HCT116 (cell line): ENCODE measurements at regions not wholly inside any gene's neighbourhood (a gene's known extent, or its start where the extent isn't known, plus 50 kb on each side); places are given as distances from the start of the nearest gene placed in this dataset.

ENCODE experiments used
- ATAC-seq: fragments of 200-7000 bp; cut with Tn5 transposase; 2 replicates; pipeline ENCODE4 v1.9.1; 2020; ENCODE audit warnings: mild to moderate bottlenecking, moderate library complexity
- BruUV-seq: library from RNA; stranded (reverse); fragments of 400-500 nt; replicated peaks from 2 replicates; lab custom pipeline; 2021; lab: Mats Ljungman, UMichigan
- CTCF ChIA-PET: fragments of 300-600 bp; sonication (Branson Sonifier 250); formaldehyde crosslinking; loops from one replicate; lab custom pipeline; 2021; ENCODE audit warnings: antibody characterized with exemption; lab: Charles Lee
- POLR2A ChIA-PET: fragments of 300-600, 350-600 bp; sonication (Branson Sonifier 250); formaldehyde crosslinking; loops from one replicate; lab custom pipeline; 2021; ENCODE audit warnings: antibody characterized with exemption; lab: Charles Lee
- RAD21 ChIA-PET, 2 experiments: fragments of 300-600 bp; sonication (Branson Sonifier 250); formaldehyde crosslinking; loops; one replicate each; lab custom pipeline; 2023; ENCODE audit warnings: low total read pairs in 2 of 2; ENCODE audit not compliant: uncharacterized antibody in 2 of 2, unreplicated experiment in 2 of 2, low non-redundant PET in 1 of 2; lab: Charles Lee
- DNase-seq: peaks from one replicate; pipeline ENCODE4 v3.0.0-alpha.2; 2010; ENCODE audit warnings: low read depth, low spot score
- H2AFZ ChIP-seq: fragments of 200-600 bp; shearing (Covaris generic), sonication (generic); 2 replicates; pipeline ENCODE4 v1.6.1; 2017; ENCODE audit warnings: low read depth, mixed run types, mixed read lengths, antibody characterized with exemption, low read length; ENCODE audit not compliant: poor library complexity, severe bottlenecking
- H3K27ac ChIP-seq: 2 replicates; pipeline ENCODE4 v1.5.1; 2012; ENCODE audit warnings: low read depth, low read length
- H3K27me3 ChIP-seq: fragments of 200-600 bp; sonication (generic); 2 replicates; pipeline ENCODE4 v1.6.1; 2016; ENCODE audit warnings: mixed run types, low read length, mixed read lengths; ENCODE audit not compliant: insufficient read depth
- H3K36me3 ChIP-seq, 2 experiments: fragments of 200-500 bp in 1 of 2; fragments of 200-600 bp in 1 of 2; sonication (Bioruptor generic) in 1 of 2; sonication (generic) in 1 of 2; 2 replicates each; pipeline versions ENCODE4 v1.5.1 to v1.6.1; 2014 to 2016; ENCODE audit warnings: low read length in 2 of 2, inconsistent platforms in 1 of 2, mixed read lengths in 1 of 2, mixed run types in 1 of 2; ENCODE audit not compliant: insufficient read depth in 2 of 2, control insufficient read depth in 1 of 2
- H3K4me1 ChIP-seq, 2 experiments: fragments of 200-600 bp in 1 of 2; sonication (generic) in 1 of 2; 2 replicates each; pipeline versions ENCODE4 v1.5.1 to v1.6.1; 2012 to 2017; ENCODE audit warnings: low read length in 2 of 2, inconsistent platforms in 1 of 2, mild to moderate bottlenecking in 1 of 2, mixed read lengths in 1 of 2, mixed run types in 1 of 2, moderate library complexity in 1 of 2; ENCODE audit not compliant: insufficient read depth in 2 of 2, control insufficient read depth in 1 of 2
- H3K4me2 ChIP-seq: fragments of 200-600 bp; sonication (generic); 2 replicates; pipeline ENCODE4 v1.6.1; 2017; ENCODE audit warnings: mixed run types, low read length, mixed read lengths
- H3K4me3 ChIP-seq, 2 experiments: fragments of 200-600 bp in 1 of 2; sonication (generic) in 1 of 2; replicated peaks in 1 of 2; 2 replicates each; pipeline ENCODE4 v1.5.1; 2011 to 2016; ENCODE audit warnings: low read length in 2 of 2, control low read depth in 1 of 2, low read depth in 1 of 2, mild to moderate bottlenecking in 1 of 2, mixed read lengths in 1 of 2, mixed run types in 1 of 2
- H3K79me2 ChIP-seq: fragments of 200-600 bp; sonication (generic); 2 replicates; pipeline ENCODE4 v1.6.1; 2017; ENCODE audit warnings: mild to moderate bottlenecking, mixed run types, low read length, moderate library complexity, mixed read lengths; ENCODE audit not compliant: insufficient read depth
- H3K9ac ChIP-seq: fragments of 200-600 bp; sonication (generic); 2 replicates; pipeline ENCODE4 v1.6.1; 2016; ENCODE audit warnings: low read length, mixed read lengths
- H3K9me2 ChIP-seq: fragments of 200-600 bp; sonication (generic), shearing (Covaris generic); 2 replicates; pipeline ENCODE4 v1.6.1; 2017; ENCODE audit warnings: mixed run types, mild to moderate bottlenecking, moderate library complexity; ENCODE audit not compliant: insufficient read depth
- H3K9me3 ChIP-seq, 2 experiments: fragments of 200-500 bp in 1 of 2; fragments of 200-600 bp in 1 of 2; sonication (Bioruptor generic) in 1 of 2; sonication (generic) in 1 of 2; 2 replicates each; pipeline ENCODE4 v1.6.1; 2014 to 2017; ENCODE audit warnings: low read length in 2 of 2, mixed read lengths in 2 of 2, inconsistent platforms in 1 of 2, low read depth in 1 of 2, mild to moderate bottlenecking in 1 of 2, mixed run types in 1 of 2, moderate library complexity in 1 of 2; ENCODE audit not compliant: control insufficient read depth in 1 of 2, insufficient read depth in 1 of 2
- H4K20me1 ChIP-seq: fragments of 200-600 bp; sonication (generic), shearing (Covaris generic); 2 replicates; pipeline ENCODE4 v1.6.1; 2017; ENCODE audit warnings: mixed run types, mild to moderate bottlenecking, moderate library complexity; ENCODE audit not compliant: insufficient read depth
- CBX3 ChIP-seq: IDR thresholded peaks from 2 replicates; pipeline ENCODE4 v1.6.1; 2012; ENCODE audit warnings: low read depth
- CEBPB ChIP-seq: IDR thresholded peaks from 2 replicates; pipeline ENCODE4 v1.6.1; 2012; ENCODE audit warnings: low read depth
- EGR1 ChIP-seq: IDR thresholded peaks from 2 replicates; pipeline ENCODE4 v1.6.1; 2012; ENCODE audit warnings: low read depth
- ELF1 ChIP-seq: IDR thresholded peaks from 2 replicates; pipeline ENCODE4 v1.6.1; 2012; ENCODE audit warnings: low read depth, borderline replicate concordance
- EZH2phosphoT487 ChIP-seq: fragments of 200-600 bp; IDR thresholded peaks from 2 replicates; pipeline ENCODE4 v1.6.1; 2018; ENCODE audit warnings: antibody characterized with exemption, borderline replicate concordance
- JUND ChIP-seq: IDR thresholded peaks from 2 replicates; pipeline ENCODE4 v1.6.1; 2012
- MAX ChIP-seq: IDR thresholded peaks from 2 replicates; pipeline ENCODE4 v1.6.1; 2012
- POLR2AphosphoS5 ChIP-seq: IDR thresholded peaks from 2 replicates; pipeline ENCODE4 v1.6.1; 2011; ENCODE audit warnings: mild to moderate bottlenecking, low read depth, low read length, moderate library complexity
- RAD21 ChIP-seq: IDR thresholded peaks from 2 replicates; pipeline ENCODE4 v1.6.1; 2012; ENCODE audit warnings: low read depth, mild to moderate bottlenecking
- REST ChIP-seq: IDR thresholded peaks from 2 replicates; pipeline ENCODE4 v1.6.1; 2012; ENCODE audit warnings: low read depth
- SIN3A ChIP-seq: IDR thresholded peaks from 2 replicates; pipeline ENCODE4 v1.6.1; 2012; ENCODE audit warnings: low read depth
- TCF7L2 ChIP-seq: IDR thresholded peaks from 2 replicates; pipeline ENCODE4 v1.7.0; 2011; ENCODE audit warnings: borderline replicate concordance, inconsistent platforms; ENCODE audit not compliant: insufficient read depth, insufficient read length; ENCODE audit errors: extremely low read depth
- YY1 ChIP-seq: IDR thresholded peaks from 2 replicates; pipeline ENCODE4 v1.6.1; 2011; ENCODE audit warnings: low read length, low read depth, moderate library complexity, mild to moderate bottlenecking; ENCODE audit not compliant: insufficient replicate concordance; ENCODE audit errors: extremely low read depth
- ZFX ChIP-seq: fragments of 450-650 bp; IDR thresholded peaks from 2 replicates; pipeline ENCODE4 v1.6.1; 2017
- intact Hi-C: fragments of 100-400 bp; cut with micrococcal nuclease; formaldehyde crosslinking; loops from 2 replicates; pipeline ENCODE4 v1.10.0; 2022

- intact Hi-C loops, result no loop called here
These were observed 158.9 kb downstream of the CEMIP2 start for GRCh38 chr9:71609448-71609830.

More at GRCh38 chr9:71609448-71609830, 158.9 kb downstream of the CEMIP2 start:
- Histone ChIP-seq H3K9ac (no peak overlapping the region), H2AFZ (no peak overlapping the region), H3K4me2 (no peak overlapping the region), H3K36me3 (no peaks in the 10 kb centered on the region), H3K4me3 (no peak overlapping the region), H3K27me3 (no peaks in the 10 kb centered on the region), H3K79me2 (no peaks in the 10 kb centered on the region), H4K20me1 (no peaks in the 10 kb centered on the region), H3K9me3 (no peaks in the 10 kb centered on the region), H3K27ac (no peak overlapping the region), H3K4me1 (no peaks in the 10 kb centered on the region), H3K9me2 (no peaks in the 10 kb centered on the region)
- RAD21 ChIA-PET, result no interaction called here
- no peak for DNase-seq
- POLR2A ChIA-PET, result no interaction called here
- no TSS peak for BruUV-seq
- ATAC-seq, result no peak
- TF ChIP-seq CBX3 (no peak), JUND (no peak), ELF1 (no peak), POLR2AphosphoS5 (no peak), TCF7L2 (no peak), CEBPB (no peak), RAD21 (no peak), YY1 (no peak), REST (no peak), ZFX (no peak), MAX (no peak), EGR1 (no peak), SIN3A (no peak), EZH2phosphoT487 (no peak)
- CTCF ChIA-PET, result no interaction called here
